ENCODE measurements at regions not wholly inside any gene's neighbourhood (a gene's known extent, or its start where the extent isn't known, plus 50 kb on each side); places are given as distances from the start of the nearest gene placed in this dataset.

- Histone ChIP-seq H4K5ac (ENCODE audit: low read depth, low read length) (no peak overlapping the region), H3K9me3 (ENCODE audit: control insufficient read depth, insufficient read depth, low read length) (no peaks in the 10 kb centered on the region), H3K4me2 (ENCODE audit: low read depth, low read length) (no peak overlapping the region), H3K56ac (ENCODE audit: extremely low read depth, insufficient read depth, low read length) (no peak overlapping the region), H3K9me1 (ENCODE audit: insufficient read depth, low read length) (no peaks in the 10 kb centered on the region), H2AK5ac (ENCODE audit: low read depth, low read length) (no peak overlapping the region), H3K79me1 (ENCODE audit: low read depth in 1 of 2, low read length in 2 of 2) (no peaks in the 10 kb centered on the region), H3K27me3 (ENCODE audit: control insufficient read depth, insufficient read depth, low read length) (peaks cover 43% of the 10 kb centered on the region), H3K14ac (replicated peaks; ENCODE audit: low read depth, low read length) (no peak overlapping the region), H2AK9ac (replicated peaks; ENCODE audit: low read depth, low read length, poor library complexity) (no peak overlapping the region), H3K23ac (ENCODE audit: low read depth, low read length) (no peak overlapping the region), H3K4me3 (ENCODE audit: insufficient read depth, low read depth, low read length) (no peak overlapping the region), H2BK120ac (ENCODE audit: low read depth, low read length) (no peak overlapping the region), H4K8ac (ENCODE audit: low read depth in 2 of 2, low read length in 2 of 2) (no peak overlapping the region), H2BK5ac (ENCODE audit: low read depth, low read length, poor library complexity, severe bottlenecking) (no peak overlapping the region), H3K4ac (ENCODE audit: low read depth, low read length) (no peak overlapping the region), H4K20me1 (ENCODE audit: insufficient read depth, low read length) (0 out of 2 replicates have a peak, but pooled peaks cover 5% of the 10 kb centered on the region), H3K18ac (ENCODE audit: low read depth, low read length) (no peak overlapping the region), H3K4me1 (ENCODE audit: control insufficient read depth, insufficient read depth, low read length) (no peaks in the 10 kb centered on the region), H3K27ac (ENCODE audit: insufficient read depth, low read length) (no peak overlapping the region), H3K9ac (ENCODE audit: low read depth, low read length) (no peak overlapping the region), H3K36me3 (ENCODE audit: control insufficient read depth, insufficient read depth, low read length) (no peaks in the 10 kb centered on the region), H2BK15ac (ENCODE audit: low read depth, low read length) (no peak overlapping the region), H2BK20ac (ENCODE audit: low read depth, low read length) (no peak overlapping the region), H4K91ac (ENCODE audit: insufficient read depth, low read depth, low read length) (no peak overlapping the region), H2AFZ (replicated peaks; ENCODE audit: low read length, poor library complexity) (no peak overlapping the region)
- intact Hi-C loops (cut with micrococcal nuclease) (loop anchor here (10.0 kb wide), 2 partner anchors 358 to 568 kb away; no protein-coding TSS in a partner anchor), in situ Hi-C loops (cut with MboI; ENCODE audit: low sequenced_read_pairs) (no loop called here), dilution Hi-C loops (cut with HindIII; ENCODE audit: low sequenced_read_pairs, unreplicated experiment) (no loop called here)
- WGBS, 2 experiments (ENCODE audit: extremely low coverage in 2 of 2, insufficient read length in 1 of 2), result no CpG with 5 or more reads among the region's 9 CpGs
- no TSS peak for BruUV-seq (replicated peaks)
- no peak for TF ChIP-seq NFE2L2 (IDR thresholded peaks at IDR 0.05; ENCODE audit: low read depth, low read length)
- no peak for TF ChIP-seq ELK1 (IDR thresholded peaks at IDR 0.05; ENCODE audit: borderline replicate concordance, low read depth, low read length)
- no peak for TF ChIP-seq CTCF (conservative IDR thresholded peaks at IDR 0.05; ENCODE audit: low read depth, low read length)
- no peak for TF ChIP-seq BHLHE40 (IDR thresholded peaks at IDR 0.05; ENCODE audit: low read depth, low read length)
- no peak for TF ChIP-seq MXI1 (IDR thresholded peaks at IDR 0.05; ENCODE audit: borderline replicate concordance, low read depth, low read length)
- no peak for TF ChIP-seq USF2 (IDR thresholded peaks at IDR 0.05; ENCODE audit: low read depth, low read length)
- TF ChIP-seq RAD21 (IDR thresholded peaks at IDR 0.05; ENCODE audit: low read length), result no peak
- TF ChIP-seq RCOR1 (IDR thresholded peaks at IDR 0.05; ENCODE audit: insufficient replicate concordance, low read length), result no peak
- TF ChIP-seq MAZ (IDR thresholded peaks at IDR 0.05; ENCODE audit: borderline replicate concordance, low read depth, low read length), result no peak
- TF ChIP-seq SMC3 (IDR thresholded peaks at IDR 0.05; ENCODE audit: low read depth, low read length), result no peak
- no peak for TF ChIP-seq MAFK (IDR thresholded peaks at IDR 0.05; ENCODE audit: low read depth, low read length)
- TF ChIP-seq RFX5 (IDR thresholded peaks at IDR 0.05; ENCODE audit: low read depth, low read length), result no peak
- TF ChIP-seq CEBPB (IDR thresholded peaks at IDR 0.05; ENCODE audit: low read depth, low read length), result no peak
- POLR2A ChIA-PET (ENCODE audit: unreplicated experiment), result no interaction called here
- ATAC-seq (ENCODE audit: low read depth) (no peak), DNase-seq (no peak)
- CTCF ChIA-PET, result no interaction called here
Measured at GRCh38 chr7:131687296-131687695, 130.9 kb upstream of the PODXL start.

Data from IMR-90 (cell line).